Panc1 (cell line): ENCODE measurements at regions not wholly inside any gene's neighbourhood (a gene's known extent, or its start where the extent isn't known, plus 50 kb on each side); places are given as distances from the start of the nearest gene placed in this dataset.

Source experiments
- ATAC-seq: fragments of 200-7000 bp; cut with Tn5 transposase; 2 replicates; pipeline ENCODE4 v1.9.1; 2020; ENCODE audit warnings: mild to moderate bottlenecking, moderate library complexity
- BruUV-seq: library from RNA; stranded (reverse); fragments of 400-500 nt; replicated peaks from 2 replicates; lab custom pipeline; 2021; lab: Mats Ljungman, UMichigan
- CTCF ChIA-PET: fragments of 300-600 bp; sonication (Branson Sonifier 250); formaldehyde crosslinking; loops from one replicate; lab custom pipeline; 2022; ENCODE audit warnings: antibody characterized with exemption; lab: Charles Lee
- POLR2A ChIA-PET: fragments of 300-600 bp; sonication (Branson Sonifier 250); formaldehyde crosslinking; loops from one replicate; lab custom pipeline; 2022; ENCODE audit warnings: antibody characterized with exemption; lab: Charles Lee
- DNase-seq: peaks from one replicate; pipeline ENCODE4 v3.0.0-alpha.2; 2010; ENCODE audit warnings: low read depth, low spot score
- H3K27ac ChIP-seq: 2 replicates; pipeline ENCODE4 v1.5.1; 2011; ENCODE audit warnings: mild to moderate bottlenecking, low read length, inconsistent platforms
- H3K27me3 ChIP-seq: fragments of 200-500 bp; sonication (Bioruptor generic); 2 replicates; pipeline ENCODE4 v1.6.0; 2014; ENCODE audit warnings: low read length, inconsistent platforms; ENCODE audit not compliant: control insufficient read depth, insufficient read depth
- H3K36me3 ChIP-seq: fragments of 200-500 bp; sonication (Bioruptor generic); 2 replicates; pipeline ENCODE4 v1.5.1; 2014; ENCODE audit warnings: inconsistent platforms, mild to moderate bottlenecking, low read length, moderate library complexity; ENCODE audit not compliant: control insufficient read depth, insufficient read depth
- H3K4me1 ChIP-seq: 2 replicates; pipeline ENCODE4 v1.5.1; 2011; ENCODE audit warnings: inconsistent platforms, mild to moderate bottlenecking, low read length, moderate library complexity; ENCODE audit not compliant: control insufficient read depth, insufficient read depth
- H3K4me3 ChIP-seq, 2 experiments: 2 replicates each; pipeline ENCODE4 v1.5.1; 2011 to 2012; ENCODE audit warnings: low read depth in 2 of 2, low read length in 2 of 2, mild to moderate bottlenecking in 2 of 2, inconsistent platforms in 1 of 2, moderate library complexity in 1 of 2
- H3K9me3 ChIP-seq: fragments of 200-500 bp; sonication (Bioruptor generic); 2 replicates; pipeline ENCODE4 v1.5.1; 2014; ENCODE audit warnings: low read depth, mild to moderate bottlenecking, inconsistent platforms, low read length, moderate library complexity; ENCODE audit not compliant: control insufficient read depth, insufficient read depth
- CTCF ChIP-seq: fragments of 450-650 bp; IDR thresholded peaks from 2 replicates; pipeline ENCODE4 v1.5.1; 2017; ENCODE audit warnings: mild to moderate bottlenecking
- POLR2AphosphoS5 ChIP-seq: IDR thresholded peaks from 2 replicates; pipeline ENCODE4 v1.6.1; 2012; ENCODE audit warnings: mild to moderate bottlenecking, low read depth, low read length, moderate library complexity
- REST ChIP-seq, 2 experiments: IDR thresholded peaks; 2 replicates each; pipeline ENCODE4 v1.6.1; 2011 to 2012; ENCODE audit warnings: low read depth in 2 of 2, control low read depth in 1 of 2, low read length in 1 of 2, mild to moderate bottlenecking in 1 of 2, moderate library complexity in 1 of 2; ENCODE audit not compliant: insufficient read depth in 1 of 2
- SIN3A ChIP-seq: IDR thresholded peaks from 2 replicates; pipeline ENCODE4 v1.6.1; 2012; ENCODE audit warnings: low read depth, mild to moderate bottlenecking, low read length, moderate library complexity, borderline replicate concordance; ENCODE audit not compliant: insufficient read depth
- TCF7L2 ChIP-seq: IDR thresholded peaks from 2 replicates; pipeline ENCODE4 v1.6.1; 2011; ENCODE audit warnings: mild to moderate bottlenecking, low read depth, low read length, inconsistent platforms
- in situ Hi-C: cut with HindIII; loops from 2 replicates; pipeline ENCODE4 v1.10.0; 2016; ENCODE audit warnings: low sequenced_read_pairs, low pct_unique_long_range_greater_than_20kb
- intact Hi-C: fragments of 100-400 bp; cut with micrococcal nuclease; formaldehyde crosslinking; loops from one replicate; pipeline ENCODE4 v1.10.0; 2022; ENCODE audit not compliant: unreplicated experiment

- peak overlapping the region; percentile 90 to 96 for H3K4me3 ChIP-seq
- H3K27ac ChIP-seq = peak overlapping the region; percentile 100
- DNase-seq (no peak), ATAC-seq (no peak)
- CTCF ChIA-PET = no interaction called here
- peaks cover 29% of the 10 kb centered on the region for H3K4me1 ChIP-seq
- no peaks in the 10 kb centered on the region for H3K9me3 ChIP-seq
- intact Hi-C loops = no loop called here
- POLR2A ChIA-PET = no interaction called here
- BruUV-seq = no TSS peak
- in situ Hi-C loops = no loop called here
- H3K36me3 ChIP-seq = no peaks in the 10 kb centered on the region; the same call in 1 of the 2 replicates
- TF ChIP-seq TCF7L2 (no peak), REST (IDR thresholded peaks at IDR 0.05; ENCODE audit: insufficient read depth in 1 of 2, low read depth in 2 of 2, low read length in 1 of 2) (no peak), POLR2AphosphoS5 (no peak), SIN3A (no peak), CTCF (no peak)
- no peaks in the 10 kb centered on the region for H3K27me3 ChIP-seq
Measured at GRCh38 chr1:149845416-149845815, 54.0 kb upstream of the BOLA1 start.

- ATAC-seq = no peak
- peak overlapping the region; percentile 90 to 96; a peak in 3 of 4 replicates for H3K4me3 ChIP-seq
- H3K27me3 ChIP-seq = no peaks in the 10 kb centered on the region
- TF ChIP-seq CTCF = no peak
- TF ChIP-seq REST (IDR thresholded peaks at IDR 0.05; ENCODE audit: insufficient read depth in 1 of 2, low read depth in 2 of 2, low read length in 1 of 2) = no peak
- TF ChIP-seq SIN3A = no peak
- no peak for TF ChIP-seq TCF7L2
- TF ChIP-seq POLR2AphosphoS5 = no peak
- H3K4me1 ChIP-seq = peaks cover 29% of the 10 kb centered on the region
- DNase-seq = no peak
- H3K36me3 ChIP-seq = no peaks in the 10 kb centered on the region; the same call in 1 of the 2 replicates
- ChIA-PET CTCF (no interaction called here), POLR2A (no interaction called here)
- no TSS peak for BruUV-seq
- intact Hi-C loops (no loop called here), in situ Hi-C loops (no loop called here)
- peak overlapping the region; percentile 100 for H3K27ac ChIP-seq
- no peaks in the 10 kb centered on the region for H3K9me3 ChIP-seq
Measured at GRCh38 chr1:149846042-149846441, 53.3 kb upstream of the BOLA1 start.
